ENCODE measurements at regions not wholly inside any gene's neighbourhood (a gene's known extent, or its start where the extent isn't known, plus 50 kb on each side); places are given as distances from the start of the nearest gene placed in this dataset.

DNA sequence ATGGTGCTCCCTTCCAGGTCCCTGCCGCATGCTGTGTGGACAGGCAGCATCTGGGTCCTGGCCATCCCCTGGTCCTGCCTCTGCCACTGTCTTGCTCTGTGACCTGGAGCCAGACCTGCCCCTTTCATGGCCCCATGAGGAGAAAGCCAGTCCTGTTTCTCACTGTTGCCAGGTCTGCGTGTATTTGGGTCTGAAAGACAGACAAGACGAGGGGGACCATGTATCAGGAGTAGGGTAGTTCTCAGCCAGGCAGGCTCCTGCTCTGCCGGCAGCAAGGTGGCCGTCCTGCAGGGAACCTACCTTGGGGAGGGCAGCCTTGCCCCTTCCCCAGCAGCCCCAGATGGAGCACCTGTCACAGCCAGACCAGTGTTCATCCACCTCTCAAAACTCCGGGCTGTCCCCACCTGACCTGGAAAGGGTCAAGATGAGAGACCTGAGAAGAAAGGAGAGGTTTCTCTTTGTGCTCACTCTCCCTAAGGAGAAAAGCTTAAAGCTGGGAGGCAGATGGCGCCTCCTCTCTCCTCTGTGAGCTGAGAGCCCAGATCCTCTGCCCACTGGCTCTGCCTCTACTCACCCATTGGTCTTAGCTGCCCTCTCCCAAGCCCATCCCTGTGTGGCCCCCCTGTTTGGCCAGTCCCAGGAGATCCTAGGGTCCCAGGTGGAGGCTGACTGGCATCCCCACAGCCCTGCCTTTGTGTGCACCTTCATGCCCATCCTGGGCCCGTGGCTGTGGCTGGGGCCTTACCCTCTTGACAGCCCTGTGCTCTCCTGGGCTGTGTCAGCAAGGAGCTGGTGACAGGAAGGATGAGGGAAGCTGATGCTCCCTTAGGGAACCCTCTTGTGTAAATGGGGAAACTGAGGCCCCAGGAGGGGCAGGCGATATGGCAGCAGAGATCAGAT is 116.1 kb upstream of the PCBD1 start:
- CTCF ChIA-PET = no interaction called here
- intact Hi-C loops (cut with micrococcal nuclease; ENCODE audit: unreplicated experiment) = no loop called here
- Histone ChIP-seq H3K4me3 (ENCODE audit: low read depth in 2 of 2, low read length in 2 of 2) (no peak overlapping the region), H3K27ac (ENCODE audit: low read length) (no peak overlapping the region), H3K4me1 (ENCODE audit: control insufficient read depth, insufficient read depth, low read length) (no peaks in the 10 kb centered on the region), H3K36me3 (ENCODE audit: control insufficient read depth, insufficient read depth, low read length) (no peaks in the 10 kb centered on the region), H3K9me3 (ENCODE audit: control insufficient read depth, insufficient read depth, low read depth, low read length) (no peaks in the 10 kb centered on the region), H3K27me3 (ENCODE audit: control insufficient read depth, insufficient read depth, low read length) (peaks cover 18% of the 10 kb centered on the region)
- POLR2A ChIA-PET = interaction anchor here (0.5 kb wide), 1 partner anchor 49 kb away, joined by 3 read pairs; no protein-coding TSS in a partner anchor
- ATAC-seq (no peak), DNase-seq (ENCODE audit: low read depth, low spot score) (no peak)
- in situ Hi-C loops (cut with HindIII; ENCODE audit: low pct_unique_long_range_greater_than_20kb, low sequenced_read_pairs) = no loop called here
- BruUV-seq (replicated peaks) = no TSS peak
- no peak for TF ChIP-seq SIN3A (IDR thresholded peaks at IDR 0.05; ENCODE audit: borderline replicate concordance, insufficient read depth, low read depth, low read length)
- TF ChIP-seq, protein P1, sequence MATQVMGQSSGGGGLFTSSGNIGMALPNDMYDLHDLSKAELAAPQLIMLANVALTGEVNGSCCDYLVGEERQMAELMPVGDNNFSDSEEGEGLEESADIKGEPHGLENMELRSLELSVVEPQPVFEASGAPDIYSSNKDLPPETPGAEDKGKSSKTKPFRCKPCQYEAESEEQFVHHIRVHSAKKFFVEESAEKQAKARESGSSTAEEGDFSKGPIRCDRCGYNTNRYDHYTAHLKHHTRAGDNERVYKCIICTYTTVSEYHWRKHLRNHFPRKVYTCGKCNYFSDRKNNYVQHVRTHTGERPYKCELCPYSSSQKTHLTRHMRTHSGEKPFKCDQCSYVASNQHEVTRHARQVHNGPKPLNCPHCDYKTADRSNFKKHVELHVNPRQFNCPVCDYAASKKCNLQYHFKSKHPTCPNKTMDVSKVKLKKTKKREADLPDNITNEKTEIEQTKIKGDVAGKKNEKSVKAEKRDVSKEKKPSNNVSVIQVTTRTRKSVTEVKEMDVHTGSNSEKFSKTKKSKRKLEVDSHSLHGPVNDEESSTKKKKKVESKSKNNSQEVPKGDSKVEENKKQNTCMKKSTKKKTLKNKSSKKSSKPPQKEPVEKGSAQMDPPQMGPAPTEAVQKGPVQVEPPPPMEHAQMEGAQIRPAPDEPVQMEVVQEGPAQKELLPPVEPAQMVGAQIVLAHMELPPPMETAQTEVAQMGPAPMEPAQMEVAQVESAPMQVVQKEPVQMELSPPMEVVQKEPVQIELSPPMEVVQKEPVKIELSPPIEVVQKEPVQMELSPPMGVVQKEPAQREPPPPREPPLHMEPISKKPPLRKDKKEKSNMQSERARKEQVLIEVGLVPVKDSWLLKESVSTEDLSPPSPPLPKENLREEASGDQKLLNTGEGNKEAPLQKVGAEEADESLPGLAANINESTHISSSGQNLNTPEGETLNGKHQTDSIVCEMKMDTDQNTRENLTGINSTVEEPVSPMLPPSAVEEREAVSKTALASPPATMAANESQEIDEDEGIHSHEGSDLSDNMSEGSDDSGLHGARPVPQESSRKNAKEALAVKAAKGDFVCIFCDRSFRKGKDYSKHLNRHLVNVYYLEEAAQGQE (IDR thresholded peaks at IDR 0.05; ENCODE audit: insufficient read depth in 1 of 2, low read depth in 2 of 2, low read length in 1 of 2) = no peak
- TF ChIP-seq, protein P2, sequence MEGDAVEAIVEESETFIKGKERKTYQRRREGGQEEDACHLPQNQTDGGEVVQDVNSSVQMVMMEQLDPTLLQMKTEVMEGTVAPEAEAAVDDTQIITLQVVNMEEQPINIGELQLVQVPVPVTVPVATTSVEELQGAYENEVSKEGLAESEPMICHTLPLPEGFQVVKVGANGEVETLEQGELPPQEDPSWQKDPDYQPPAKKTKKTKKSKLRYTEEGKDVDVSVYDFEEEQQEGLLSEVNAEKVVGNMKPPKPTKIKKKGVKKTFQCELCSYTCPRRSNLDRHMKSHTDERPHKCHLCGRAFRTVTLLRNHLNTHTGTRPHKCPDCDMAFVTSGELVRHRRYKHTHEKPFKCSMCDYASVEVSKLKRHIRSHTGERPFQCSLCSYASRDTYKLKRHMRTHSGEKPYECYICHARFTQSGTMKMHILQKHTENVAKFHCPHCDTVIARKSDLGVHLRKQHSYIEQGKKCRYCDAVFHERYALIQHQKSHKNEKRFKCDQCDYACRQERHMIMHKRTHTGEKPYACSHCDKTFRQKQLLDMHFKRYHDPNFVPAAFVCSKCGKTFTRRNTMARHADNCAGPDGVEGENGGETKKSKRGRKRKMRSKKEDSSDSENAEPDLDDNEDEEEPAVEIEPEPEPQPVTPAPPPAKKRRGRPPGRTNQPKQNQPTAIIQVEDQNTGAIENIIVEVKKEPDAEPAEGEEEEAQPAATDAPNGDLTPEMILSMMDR (IDR thresholded peaks at IDR 0.05) = no peak
- no peak for TF ChIP-seq TCF7L2 (IDR thresholded peaks at IDR 0.05; ENCODE audit: low read depth, low read length)
- TF ChIP-seq POLR2AphosphoS5 (IDR thresholded peaks at IDR 0.05; ENCODE audit: low read depth, low read length) = no peak

DNA sequence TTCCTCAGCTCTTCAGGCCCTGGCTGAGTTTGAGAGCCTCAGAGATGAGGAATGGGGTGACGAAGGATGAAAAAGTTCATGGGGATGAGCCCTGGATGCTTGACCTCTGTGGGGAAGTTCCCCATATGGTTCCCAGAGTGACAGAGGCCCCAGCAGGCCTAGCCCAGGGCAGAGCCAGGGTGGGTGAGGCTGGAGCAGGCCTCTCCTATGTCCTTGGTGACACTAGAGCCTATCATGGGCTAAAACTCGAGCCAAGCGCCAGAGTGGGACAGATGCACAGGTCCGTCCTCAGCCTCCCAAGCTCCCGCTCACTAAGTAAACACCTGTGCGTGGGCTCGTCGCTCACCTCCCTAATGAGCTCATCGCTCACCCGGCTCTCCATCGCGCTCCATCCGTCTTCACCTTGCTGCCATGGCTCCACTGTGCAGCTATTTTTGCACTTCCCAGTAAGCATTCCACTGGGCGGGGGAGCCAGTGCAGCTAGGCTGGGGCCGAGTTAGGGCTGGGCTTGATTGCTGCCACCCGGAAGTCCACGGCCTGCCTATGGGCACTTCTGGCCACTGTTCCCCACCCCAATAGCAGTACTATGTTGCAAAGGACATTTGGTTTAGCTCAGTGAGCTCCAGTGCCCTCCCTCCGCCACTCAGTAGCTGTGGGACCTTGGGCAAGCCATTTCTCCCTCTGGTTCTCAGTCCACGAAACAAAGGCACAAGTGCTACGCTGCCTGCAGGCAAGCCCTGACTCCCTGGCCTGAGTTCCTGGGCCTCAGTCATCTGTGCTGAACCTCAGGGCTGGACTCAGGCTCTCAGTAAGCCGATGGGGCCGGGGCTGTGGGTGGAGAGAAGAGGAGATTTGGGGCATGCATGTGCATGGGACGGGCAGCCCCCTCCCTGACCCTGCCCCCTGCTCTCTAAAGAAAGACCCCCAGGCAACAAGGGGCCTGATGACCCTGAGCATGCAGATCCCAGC is 117.3 kb upstream of the PCBD1 start:
- ATAC-seq = no peak

More for the DNA sequence above, 117.3 kb upstream of the PCBD1 start:
- ChIA-PET POLR2A (interaction anchor here (0.5 kb wide), 1 partner anchor 199 kb away, joined by 3 read pairs; no protein-coding TSS in a partner anchor), CTCF (interaction anchor here (1.0 kb wide), 1 partner anchor 102 kb away, joined by 4 read pairs; no protein-coding TSS in a partner anchor)
- H3K27me3 ChIP-seq (ENCODE audit: control insufficient read depth, insufficient read depth, low read length) = peaks cover 18% of the 10 kb centered on the region
- no peak overlapping the region for H3K4me3 ChIP-seq (ENCODE audit: low read depth in 2 of 2, low read length in 2 of 2)
- no peaks in the 10 kb centered on the region for H3K36me3 ChIP-seq (ENCODE audit: control insufficient read depth, insufficient read depth, low read length)
- no TSS peak for BruUV-seq (replicated peaks)
- DNase-seq (ENCODE audit: low read depth, low spot score) = no peak
- TF ChIP-seq SIN3A (IDR thresholded peaks at IDR 0.05; ENCODE audit: borderline replicate concordance, insufficient read depth, low read depth, low read length) (no peak), POLR2AphosphoS5 (IDR thresholded peaks at IDR 0.05; ENCODE audit: low read depth, low read length) (no peak), TCF7L2 (IDR thresholded peaks at IDR 0.05; ENCODE audit: low read depth, low read length) (no peak)
- TF ChIP-seq, protein P2 (IDR thresholded peaks at IDR 0.05) = no peak
- TF ChIP-seq, protein P1 (IDR thresholded peaks at IDR 0.05; ENCODE audit: insufficient read depth in 1 of 2, low read depth in 2 of 2, low read length in 1 of 2) = no peak
- H3K4me1 ChIP-seq (ENCODE audit: control insufficient read depth, insufficient read depth, low read length) = no peaks in the 10 kb centered on the region
- intact Hi-C loops (cut with micrococcal nuclease; ENCODE audit: unreplicated experiment) = no loop called here
- H3K27ac ChIP-seq (ENCODE audit: low read length) = no peak overlapping the region
- no peaks in the 10 kb centered on the region for H3K9me3 ChIP-seq (ENCODE audit: control insufficient read depth, insufficient read depth, low read depth, low read length)
- in situ Hi-C loops (cut with HindIII; ENCODE audit: low pct_unique_long_range_greater_than_20kb, low sequenced_read_pairs) = no loop called here

Measured in Panc1 (cell line).